ENCODE measurements at regions not wholly inside any gene's neighbourhood (a gene's known extent, or its start where the extent isn't known, plus 50 kb on each side); places are given as distances from the start of the nearest gene placed in this dataset.

GRCh38 chr2:167380555-167380954, 492.3 kb downstream of the XIRP2 start:
- TF ChIP-seq EZH2 (IDR thresholded peaks at IDR 0.05; ENCODE audit: borderline replicate concordance, low read depth, low read length, severe bottlenecking) (no peak), CTCF (IDR thresholded peaks at IDR 0.05; ENCODE audit: borderline replicate concordance, extremely low read depth, low read length, poor library complexity, severe bottlenecking) (no peak)
